GM21528 (cell line): ENCODE measurements at regions not wholly inside any gene's neighbourhood (a gene's known extent, or its start where the extent isn't known, plus 50 kb on each side); places are given as distances from the start of the nearest gene placed in this dataset.

Source experiments
- ATAC-seq: cut with Tn5 transposase; IDR thresholded peaks from one replicate; pipeline ENCODE4 v1.9.1; 2021; ENCODE audit warnings: mild to moderate bottlenecking, moderate library complexity; ENCODE audit not compliant: unreplicated experiment, low FRiP score

DNA sequence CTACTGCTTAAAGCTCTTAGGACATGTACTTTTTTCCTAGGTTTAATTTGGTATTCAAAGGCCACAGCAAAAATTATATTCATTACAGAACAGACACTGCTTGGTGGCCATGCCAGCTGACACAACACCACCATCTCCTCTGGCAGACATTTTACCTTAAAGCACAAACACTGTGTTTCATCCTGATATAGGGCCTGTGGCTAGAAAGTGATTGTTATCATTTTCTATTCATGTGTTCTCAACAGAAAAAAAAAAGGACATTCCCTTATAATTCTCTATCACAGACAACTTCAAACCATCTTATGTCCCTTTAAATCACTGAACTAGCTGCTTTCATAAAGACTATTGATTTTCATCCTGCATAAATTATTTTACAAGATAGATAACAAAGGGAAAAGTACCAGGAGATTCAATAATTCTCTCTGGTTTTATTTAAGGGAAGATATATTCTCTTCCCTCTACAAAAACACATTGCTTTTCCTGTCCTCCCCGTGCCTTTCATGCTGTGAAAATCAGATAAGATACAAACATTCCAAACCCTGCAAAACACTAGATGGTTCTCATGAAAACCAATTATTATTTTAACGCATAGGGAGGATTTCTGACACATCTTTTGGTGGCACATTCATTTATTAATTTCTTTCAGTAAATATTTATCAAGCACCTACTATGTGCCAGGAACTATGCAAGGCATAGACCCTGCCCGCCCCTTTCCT lies 139.3 kb upstream of the TMCC3 start:
- ATAC-seq = no peak

DNA sequence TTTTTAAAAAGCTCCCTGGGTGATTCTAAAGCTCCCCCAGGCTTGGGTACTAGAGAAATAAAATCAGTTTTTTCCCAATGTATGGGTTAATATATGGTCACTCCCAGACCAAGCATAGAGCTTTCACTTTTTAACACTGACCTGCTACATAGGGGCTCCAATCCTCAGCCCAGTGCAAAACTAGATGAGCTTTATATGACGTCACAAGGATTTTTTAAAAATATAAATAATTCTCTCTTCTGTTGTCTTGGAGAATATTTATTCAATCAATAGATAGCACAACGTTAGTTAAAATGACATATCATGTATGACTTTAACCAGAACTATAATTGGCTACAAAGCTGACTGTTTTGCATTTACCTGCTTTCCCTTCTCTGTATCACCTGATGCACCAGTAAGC lies 137.9 kb upstream of the TMCC3 start:
- no peak for ATAC-seq

- ATAC-seq = no peak
Measured at GRCh38 chr12:94786906-94787305, 136.5 kb upstream of the TMCC3 start.

- ATAC-seq = no peak
Measured at GRCh38 chr12:94783862-94784261, 133.5 kb upstream of the TMCC3 start.

- no peak for ATAC-seq
Measured at GRCh38 chr12:94783343-94783742, 133.0 kb upstream of the TMCC3 start.

GRCh38 chr12:94781835-94782234 lies 131.5 kb upstream of the TMCC3 start:
- no peak for ATAC-seq

DNA sequence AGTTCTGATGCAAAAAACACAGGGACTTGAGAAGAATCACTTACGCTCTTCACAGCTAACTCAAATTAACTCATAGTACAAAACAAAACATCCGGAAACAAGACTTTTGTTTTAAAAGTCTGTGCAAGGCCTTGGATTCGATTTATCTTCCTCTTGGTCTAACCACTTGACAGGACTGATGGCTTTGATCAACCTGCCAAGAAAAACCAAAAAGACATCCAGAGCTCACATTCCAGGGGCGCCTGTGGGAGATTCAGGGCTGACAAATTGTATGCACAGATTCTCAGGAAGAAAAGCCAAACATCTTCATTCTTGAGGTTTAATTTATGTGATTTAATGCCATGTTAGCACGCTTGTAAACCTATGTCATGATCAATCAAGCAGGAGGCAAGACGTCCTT lies 129.1 kb upstream of the TMCC3 start:
- ATAC-seq = no peak

- no peak for ATAC-seq
Measured at GRCh38 chr12:94777936-94778335, 127.6 kb upstream of the TMCC3 start.

- ATAC-seq = no peak
Measured at GRCh38 chr12:94775710-94776109, 125.4 kb upstream of the TMCC3 start.

GRCh38 chr12:94771741-94772140 lies 121.4 kb upstream of the TMCC3 start:
- ATAC-seq = no peak

GRCh38 chr12:94771199-94771598 lies 120.8 kb upstream of the TMCC3 start:
- no peak for ATAC-seq

- no peak for ATAC-seq
Measured at GRCh38 chr12:94770791-94771190, 120.4 kb upstream of the TMCC3 start.

DNA sequence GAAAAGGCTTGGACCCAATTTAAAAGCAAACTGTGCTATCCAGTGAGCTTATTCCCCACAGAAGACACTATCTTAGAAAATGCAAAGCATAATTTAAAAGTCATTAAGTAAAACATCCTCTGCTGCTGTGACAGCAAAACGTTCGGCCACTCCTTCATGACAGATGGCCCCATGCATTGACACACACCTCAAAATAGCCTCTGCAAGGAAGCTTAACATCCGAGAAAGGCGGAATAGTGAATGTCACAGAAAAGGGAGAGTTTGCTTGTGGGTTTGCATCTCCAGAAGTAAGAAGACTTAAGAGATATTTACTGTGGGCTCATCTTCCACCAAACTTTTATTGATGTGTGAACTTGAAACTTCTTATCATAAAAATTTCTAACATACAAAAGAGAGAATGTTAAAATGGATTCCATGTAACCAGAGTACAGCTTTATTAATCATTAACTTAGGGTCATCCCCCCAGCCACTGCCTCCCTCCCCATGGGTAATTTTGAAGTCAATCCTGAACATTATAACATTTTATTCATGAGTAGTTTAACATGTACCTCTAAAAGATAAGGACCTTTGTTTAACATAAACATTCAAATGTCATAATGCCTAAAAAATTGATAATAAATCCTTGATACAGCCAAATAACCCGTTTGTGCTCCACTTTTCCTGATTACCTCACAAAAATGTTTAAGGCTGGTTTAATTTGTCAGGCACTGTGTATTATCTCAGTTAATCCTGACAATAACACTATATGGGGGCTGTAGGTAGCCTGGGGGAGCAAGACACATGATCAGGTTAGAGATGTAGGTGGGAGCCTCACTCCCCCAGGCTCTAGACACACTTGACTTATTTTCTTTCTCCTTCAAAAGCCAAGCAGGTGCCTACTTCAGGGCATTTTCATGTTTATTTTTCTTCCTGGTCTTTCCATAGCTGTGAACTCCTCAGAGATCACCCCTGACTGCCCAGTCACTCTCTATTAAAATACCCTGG lies 119.7 kb upstream of the TMCC3 start:
- ATAC-seq = no peak

GRCh38 chr12:94769047-94769420 lies 118.7 kb upstream of the TMCC3 start:
- peak; percentile 89 for ATAC-seq

DNA sequence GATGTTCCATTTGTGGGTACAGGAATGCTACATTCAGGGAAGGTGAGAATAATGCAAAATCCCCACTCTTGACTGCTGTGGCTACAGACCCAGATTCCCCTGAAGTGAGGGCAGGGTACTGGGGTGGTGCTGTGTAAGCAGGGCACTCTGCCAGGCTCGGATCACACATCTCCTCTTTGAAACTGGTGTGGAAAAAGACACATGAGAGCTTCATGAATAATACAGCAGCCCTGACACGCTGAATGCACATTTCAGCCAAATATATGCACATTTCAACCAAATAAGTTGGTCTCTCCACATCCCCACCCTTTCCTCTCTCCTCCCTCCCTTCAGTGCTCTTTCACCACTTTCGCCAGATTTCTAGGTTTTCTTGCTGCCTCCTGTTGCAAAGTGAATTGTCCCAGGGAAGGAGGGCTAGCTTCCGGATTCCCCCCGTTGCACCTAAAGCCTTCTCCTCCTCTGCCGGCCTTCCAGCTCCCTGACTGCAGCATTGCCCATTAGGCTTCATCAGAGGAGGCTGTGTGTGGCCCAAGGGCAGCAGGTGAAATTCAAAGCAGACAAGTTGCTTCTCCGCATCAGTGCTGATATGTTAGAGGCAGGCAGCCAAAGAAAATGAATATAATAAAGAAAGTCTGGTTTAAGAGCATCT lies 118.2 kb upstream of the TMCC3 start:
- peak; percentile 61 for ATAC-seq

- ATAC-seq = no peak
Measured at GRCh38 chr12:94767956-94768355, 117.6 kb upstream of the TMCC3 start.

GRCh38 chr12:94766397-94766796 lies 116.0 kb upstream of the TMCC3 start:
- ATAC-seq = no peak

DNA sequence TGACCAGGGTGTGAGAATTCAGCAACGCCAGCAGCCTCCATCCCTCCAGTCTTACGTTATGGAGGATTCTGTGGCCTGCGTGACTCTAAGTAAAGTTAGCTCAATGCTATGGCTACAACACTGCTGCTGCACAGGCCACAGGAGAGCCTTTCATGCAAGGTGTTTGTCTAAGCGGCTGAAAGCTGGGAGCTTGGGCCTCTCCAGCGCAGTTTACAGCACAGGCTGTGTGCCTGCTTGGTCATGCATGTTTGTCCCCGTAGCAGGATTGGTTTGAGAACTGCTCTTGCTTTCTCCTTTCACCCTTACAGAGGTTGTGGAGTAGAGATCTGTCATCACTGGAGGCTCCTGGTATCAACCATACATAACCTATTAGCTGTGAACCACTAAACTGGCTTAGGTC lies 113.1 kb upstream of the TMCC3 start:
- no peak for ATAC-seq

GRCh38 chr12:94762943-94763342 lies 112.6 kb upstream of the TMCC3 start:
- ATAC-seq = peak; percentile 6

- peak; percentile 62 for ATAC-seq
Measured at GRCh38 chr12:94762259-94762942, 112.0 kb upstream of the TMCC3 start.

DNA sequence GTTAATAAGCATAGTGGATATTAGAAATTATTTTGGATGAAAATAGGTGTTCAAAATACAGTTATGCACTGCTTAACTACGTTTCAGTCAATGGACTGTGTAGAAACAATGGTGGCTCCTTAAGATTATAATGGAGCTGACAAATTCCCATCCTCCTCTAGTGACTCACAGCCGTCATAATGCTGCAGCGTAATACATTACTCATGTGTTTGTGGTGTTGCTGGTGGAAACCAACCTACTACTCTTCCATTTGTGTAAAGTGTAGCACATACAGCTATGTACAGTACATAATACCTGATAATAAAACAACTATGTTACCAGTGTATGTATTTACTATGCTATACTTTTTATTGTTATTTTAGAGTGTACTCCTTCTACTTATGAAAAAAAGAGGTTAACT lies 111.2 kb upstream of the TMCC3 start:
- ATAC-seq = no peak
